Thyroid gland (tissue), 4 donors: ENCODE measurements at regions not wholly inside any gene's neighbourhood (a gene's known extent, or its start where the extent isn't known, plus 50 kb on each side); places are given as distances from the start of the nearest gene placed in this dataset.
"Not testable (repeated sequence)": the region's sequence is repeated elsewhere in the genome, so short reads cannot be mapped to it uniquely, and the experiment has no call there.

ENCODE experiments used
- DNase-seq, 2 donors: peaks; one replicate each; pipeline ENCODE4 v3.0.0-alpha.2; 2019
- H3K27ac ChIP-seq, 3 donors: fragments of 200-600 bp; sonication (generic); 1 replicate in 2 of 3; 2 replicates in 1 of 3; pipeline ENCODE4 v1.5.1; 2016 to 2019; ENCODE audit warnings: mild to moderate bottlenecking in 1 of 3, moderate library complexity in 1 of 3
- H3K27me3 ChIP-seq: fragments of 200-600 bp; sonication (generic); one replicate; pipeline ENCODE4 v1.5.1; 2019
- H3K36me3 ChIP-seq, 2 donors: fragments of 200-600 bp; sonication (generic); one replicate each; pipeline ENCODE4 v1.5.1; 2016 to 2019
- H3K4me1 ChIP-seq, 2 donors: fragments of 200-600 bp; sonication (generic); one replicate each; pipeline ENCODE4 v1.5.1; 2017 to 2019
- H3K4me3 ChIP-seq, 3 donors: fragments of 200-600 bp; sonication (generic); replicated peaks in 1 of 3; 1 replicate in 2 of 3; 2 replicates in 1 of 3; pipeline ENCODE4 v1.5.1; 2016; ENCODE audit warnings: mild to moderate bottlenecking in 1 of 3
- H3K9me3 ChIP-seq: fragments of 200-600 bp; sonication (generic); one replicate; pipeline ENCODE4 v1.5.1; 2017
- POLR2A ChIP-seq, 2 donors: fragments of 450-650 bp; IDR thresholded peaks; one replicate each; pipeline ENCODE4 v1.6.1; 2017; ENCODE audit warnings: antibody characterized with exemption in 2 of 2, mild to moderate bottlenecking in 2 of 2, moderate library complexity in 1 of 2
- WGBS, 2 donors: methylation state at CpG; one replicate each; pipeline ENCODE4 v1.1.5; 2017; 5-methylcytosine and 5-hydroxymethylcytosine counted together
- intact Hi-C: fragments of 100-400 bp; cut with DNase I; formaldehyde crosslinking; loops from one replicate; pipeline ENCODE4 v1.15.1; 2023
- TF ChIP-seq, protein P1 (sequence below), 6 experiments: fragments of 200-600 bp in 3 of 6; fragments of 450-650 bp in 3 of 6; sonication (generic) in 3 of 6; IDR thresholded peaks; one replicate each; pipeline ENCODE4 v1.5.1; 2016 to 2019; ENCODE audit warnings: antibody characterized with exemption in 6 of 6, mild to moderate bottlenecking in 2 of 6, inconsistent platforms in 1 of 6, moderate library complexity in 1 of 6

DNA sequence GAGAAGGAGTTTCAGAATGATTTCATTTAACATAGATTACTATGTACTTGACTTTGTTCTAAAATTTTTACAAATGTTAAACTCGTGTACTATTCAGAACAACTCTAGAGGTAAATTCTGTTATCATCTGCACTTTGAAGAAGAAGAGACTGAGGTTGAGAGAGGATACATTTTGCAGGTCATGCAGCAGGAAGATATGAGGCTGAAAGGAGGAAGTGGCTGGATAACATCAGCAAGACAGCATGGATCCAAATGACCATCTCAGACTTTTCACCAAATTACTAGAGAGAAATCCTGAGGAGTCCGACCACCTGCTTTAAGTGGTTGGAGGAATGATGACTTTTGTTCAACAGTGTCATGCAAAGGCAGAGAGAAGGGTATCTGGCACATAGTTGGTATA lies 84.9 kb downstream of the ASCL4 start:
- intact Hi-C loops = no loop called here
- Histone ChIP-seq H3K36me3 (no peaks in the 10 kb centered on the region), H3K27ac (no peak overlapping the region), H3K4me1 (no peaks in the 10 kb centered on the region), H3K4me3 (no peak overlapping the region), H3K27me3 (no peaks in the 10 kb centered on the region), H3K9me3 (no peaks in the 10 kb centered on the region)
- no peak for DNase-seq
- no peak for TF ChIP-seq POLR2A (IDR thresholded peaks at IDR 0.05)
- TF ChIP-seq, protein P1, sequence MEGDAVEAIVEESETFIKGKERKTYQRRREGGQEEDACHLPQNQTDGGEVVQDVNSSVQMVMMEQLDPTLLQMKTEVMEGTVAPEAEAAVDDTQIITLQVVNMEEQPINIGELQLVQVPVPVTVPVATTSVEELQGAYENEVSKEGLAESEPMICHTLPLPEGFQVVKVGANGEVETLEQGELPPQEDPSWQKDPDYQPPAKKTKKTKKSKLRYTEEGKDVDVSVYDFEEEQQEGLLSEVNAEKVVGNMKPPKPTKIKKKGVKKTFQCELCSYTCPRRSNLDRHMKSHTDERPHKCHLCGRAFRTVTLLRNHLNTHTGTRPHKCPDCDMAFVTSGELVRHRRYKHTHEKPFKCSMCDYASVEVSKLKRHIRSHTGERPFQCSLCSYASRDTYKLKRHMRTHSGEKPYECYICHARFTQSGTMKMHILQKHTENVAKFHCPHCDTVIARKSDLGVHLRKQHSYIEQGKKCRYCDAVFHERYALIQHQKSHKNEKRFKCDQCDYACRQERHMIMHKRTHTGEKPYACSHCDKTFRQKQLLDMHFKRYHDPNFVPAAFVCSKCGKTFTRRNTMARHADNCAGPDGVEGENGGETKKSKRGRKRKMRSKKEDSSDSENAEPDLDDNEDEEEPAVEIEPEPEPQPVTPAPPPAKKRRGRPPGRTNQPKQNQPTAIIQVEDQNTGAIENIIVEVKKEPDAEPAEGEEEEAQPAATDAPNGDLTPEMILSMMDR (IDR thresholded peaks at IDR 0.05) = no peak
- WGBS, 2 donors = 59 to 66% methylated on average over 2 of the region's 2 CpGs

DNA sequence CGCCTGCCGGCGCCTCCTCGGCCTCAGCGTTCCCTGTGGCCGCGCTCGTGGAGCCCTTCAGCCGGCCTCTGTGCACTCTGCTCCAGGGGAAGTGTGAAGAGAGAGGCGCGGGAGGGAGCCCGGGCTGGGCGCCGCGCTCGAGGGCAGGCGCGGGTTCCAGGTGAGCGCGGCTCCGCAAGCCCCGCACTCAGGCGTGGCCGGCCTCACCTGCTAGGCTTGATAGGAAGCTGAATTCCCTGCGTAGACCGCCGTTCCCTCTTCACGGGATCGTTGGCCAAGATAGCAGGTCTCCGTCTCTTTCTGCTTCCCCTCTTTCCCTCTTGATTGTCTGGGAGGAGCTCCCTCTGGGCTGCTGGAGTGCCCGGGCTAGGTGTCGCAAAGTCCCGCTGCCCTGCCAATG lies 89.7 kb downstream of the ASCL4 start:
- Histone ChIP-seq H3K4me3 (no peak overlapping the region), H3K9me3 (no peaks in the 10 kb centered on the region), H3K4me1 (no peaks in the 10 kb centered on the region), H3K27ac (no peak overlapping the region), H3K27me3 (no peaks in the 10 kb centered on the region), H3K36me3 (no peaks in the 10 kb centered on the region)
- peak in 1 of 2 donors; percentile 15 for DNase-seq
- intact Hi-C loops = no loop called here
- WGBS, 2 donors = 34 to 43% methylated on average over 5 to 33 of the region's 33 CpGs
- no peak for TF ChIP-seq POLR2A (IDR thresholded peaks at IDR 0.05)
- TF ChIP-seq, protein P1 (IDR thresholded peaks at IDR 0.05) = no peak

DNA sequence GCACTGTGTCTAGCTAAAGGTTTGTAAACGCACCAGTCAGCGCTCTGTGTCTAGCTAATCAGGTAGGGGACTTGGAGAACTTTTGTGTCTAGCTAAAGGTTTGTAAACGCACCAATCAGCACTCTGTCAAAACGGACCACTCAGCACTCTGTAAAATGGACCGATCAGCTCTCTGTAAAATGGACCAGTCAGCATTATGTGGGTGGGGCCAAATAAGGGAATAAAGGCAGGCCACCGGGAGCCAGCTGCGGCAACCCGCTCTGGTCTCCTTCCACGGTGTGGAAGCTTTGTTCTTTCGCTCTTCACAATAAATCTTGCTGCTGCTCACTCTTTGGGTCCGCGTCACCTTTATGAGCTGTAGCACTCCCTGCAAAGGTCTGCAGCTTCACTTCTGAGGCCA lies 90.2 kb downstream of the ASCL4 start:
- H3K36me3 ChIP-seq, intact Hi-C loops, H3K9me3 ChIP-seq, DNase-seq, H3K4me3 ChIP-seq, H3K4me1 ChIP-seq, H3K27me3 ChIP-seq, H3K27ac ChIP-seq: not testable (repeated sequence)
- WGBS, 2 donors = 79 to 90% methylated on average over 12 of the region's 12 CpGs

DNA sequence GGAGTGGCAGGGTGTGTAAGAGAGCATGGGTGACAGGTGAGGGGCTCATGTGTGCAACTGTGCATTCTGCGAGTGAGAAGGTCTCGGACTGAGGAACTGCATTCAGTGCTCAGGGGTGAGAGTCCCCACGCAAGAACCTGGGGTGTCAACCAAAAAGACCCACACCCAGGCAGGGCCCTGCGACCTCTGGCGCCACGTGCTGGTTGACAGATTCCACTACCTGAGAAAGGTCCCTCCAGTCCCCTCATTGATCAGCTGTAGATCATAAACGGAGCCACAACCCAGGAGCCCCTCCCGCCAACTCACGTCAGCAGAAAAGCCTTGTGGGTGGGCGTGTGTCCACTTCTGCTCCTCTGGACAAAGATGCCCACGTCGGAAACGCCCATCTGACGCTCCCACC lies 98.7 kb downstream of the ASCL4 start:
- no peaks in the 10 kb centered on the region for H3K4me1 ChIP-seq

DNA sequence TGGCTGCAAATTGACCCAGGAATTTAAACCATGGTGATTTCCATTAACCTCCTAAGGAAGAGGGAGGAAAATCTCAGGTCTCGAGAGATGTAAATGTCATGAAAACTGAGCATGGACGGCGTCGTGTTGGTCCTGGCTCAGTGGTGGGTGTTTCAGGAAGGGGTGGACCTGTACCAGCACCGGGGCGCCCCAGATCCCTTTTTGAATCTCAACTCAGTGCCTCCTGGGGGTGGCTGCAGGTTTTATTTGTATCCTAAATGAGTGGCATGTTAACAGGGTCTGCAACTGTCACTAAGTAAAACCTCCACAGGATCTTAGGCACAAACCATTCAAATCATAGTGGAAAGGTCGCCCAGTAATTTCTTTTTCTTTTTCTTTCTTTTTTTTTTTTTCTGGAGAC lies 101.3 kb downstream of the ASCL4 start:
- Histone ChIP-seq H3K27me3 (no peaks in the 10 kb centered on the region), H3K9me3 (no peaks in the 10 kb centered on the region), H3K27ac (no peak overlapping the region), H3K4me3 (no peak overlapping the region), H3K4me1 (no peaks in the 10 kb centered on the region), H3K36me3 (no peaks in the 10 kb centered on the region)
- DNase-seq = no peak
- 44 to 77% methylated on average over 7 of the region's 7 CpGs for WGBS, 2 donors
- intact Hi-C loops = no loop called here
- TF ChIP-seq, protein P1 (IDR thresholded peaks at IDR 0.05) = no peak
- no peak for TF ChIP-seq POLR2A (IDR thresholded peaks at IDR 0.05)

More for the DNA sequence above, 98.7 kb downstream of the ASCL4 start:
- intact Hi-C loops = no loop called here
- Histone ChIP-seq H3K4me3 (no peak overlapping the region), H3K27me3 (no peaks in the 10 kb centered on the region), H3K36me3 (no peaks in the 10 kb centered on the region), H3K27ac (no peak overlapping the region), H3K9me3 (no peaks in the 10 kb centered on the region)
- no peak for DNase-seq
- 42 to 51% methylated on average over 11 to 14 of the region's 14 CpGs for WGBS, 2 donors
- TF ChIP-seq POLR2A (IDR thresholded peaks at IDR 0.05) = no peak
- TF ChIP-seq, protein P1 (IDR thresholded peaks at IDR 0.05) = no peak
